Kidney epithelial cell (primary cell): ENCODE measurements at regions not wholly inside any gene's neighbourhood (a gene's known extent, or its start where the extent isn't known, plus 50 kb on each side); places are given as distances from the start of the nearest gene placed in this dataset.
A peak's percentile ranks its signal among the peaks of the same experiment; 100 is the strongest.
"Not testable (repeated sequence)": the region's sequence is repeated elsewhere in the genome, so short reads cannot be mapped to it uniquely, and the experiment has no call there.

Experiments used
- DNase-seq: peaks from one replicate; pipeline ENCODE4 v3.0.0-alpha.2; 2010; ENCODE audit warnings: low read depth
- H3K27me3 ChIP-seq: 2 replicates; pipeline ENCODE4 v1.6.0; 2011; ENCODE audit warnings: low read length; ENCODE audit not compliant: control insufficient read depth, insufficient read depth
- H3K36me3 ChIP-seq: 2 replicates; pipeline ENCODE4 v1.5.1; 2011; ENCODE audit warnings: low read length; ENCODE audit not compliant: control insufficient read depth, insufficient read depth
- H3K4me3 ChIP-seq: 2 replicates; pipeline ENCODE4 v1.5.1; 2011; ENCODE audit warnings: low read depth, mild to moderate bottlenecking, control low read depth, low read length
- CTCF ChIP-seq: IDR thresholded peaks from 2 replicates; pipeline ENCODE4 v1.5.1; 2011; ENCODE audit warnings: mild to moderate bottlenecking, moderate library complexity, low read length, control low read depth, inconsistent platforms; ENCODE audit not compliant: insufficient read depth, poor library complexity, severe bottlenecking

DNA sequence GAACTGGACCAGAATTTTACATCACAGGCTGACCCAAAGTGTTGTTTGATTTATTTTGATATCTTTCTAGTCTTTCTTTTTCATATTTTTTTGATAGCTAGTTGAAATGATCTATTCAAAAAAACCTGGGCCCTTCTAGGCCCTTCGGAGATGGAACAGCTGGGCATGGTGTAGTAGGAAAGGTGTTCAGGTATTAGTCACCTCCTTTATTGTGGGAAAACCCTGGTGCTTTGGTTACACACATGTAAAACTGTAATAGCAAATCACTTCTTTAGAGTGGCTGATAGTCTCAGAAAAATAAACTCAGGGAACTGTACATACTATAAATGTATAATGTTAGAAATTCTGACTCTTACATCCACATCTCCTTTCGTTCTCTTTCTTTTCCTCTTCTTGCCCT lies 234.5 kb downstream of the PLA2G4A start:
- no peak for DNase-seq
- no peaks in the 10 kb centered on the region for H3K27me3 ChIP-seq
- H3K4me3 ChIP-seq, result no peak overlapping the region
- TF ChIP-seq CTCF, result no peak
- no peaks in the 10 kb centered on the region for H3K36me3 ChIP-seq

DNA sequence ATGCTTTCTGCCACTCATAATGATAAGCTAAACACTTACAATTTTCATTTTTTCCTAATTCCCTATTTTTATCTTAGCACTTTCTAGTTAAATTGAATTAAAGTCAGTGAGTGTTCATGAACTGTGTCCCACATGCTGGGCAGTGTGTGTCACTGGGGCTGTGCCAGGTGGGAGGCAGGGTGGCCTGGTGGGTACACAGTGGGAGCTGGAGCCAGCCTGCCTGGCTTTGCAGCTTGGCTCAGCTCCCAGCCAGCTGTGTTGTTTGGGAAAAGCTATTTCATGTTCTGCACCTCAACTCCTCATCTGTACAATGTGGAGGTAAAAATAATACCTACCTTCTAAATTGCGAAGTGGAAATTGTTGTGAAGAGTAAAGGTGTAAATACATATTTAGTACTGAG lies 238.4 kb downstream of the PLA2G4A start:
- H3K27me3 ChIP-seq, result no peaks in the 10 kb centered on the region
- TF ChIP-seq CTCF, result no peak
- no peak for DNase-seq
- H3K4me3 ChIP-seq, result no peak overlapping the region
- no peaks in the 10 kb centered on the region for H3K36me3 ChIP-seq

GRCh38 chr1:187070076-187070475 lies 241.3 kb downstream of the PLA2G4A start:
- DNase-seq, result no peak
- TF ChIP-seq CTCF, result no peak
- no peak overlapping the region for H3K4me3 ChIP-seq

GRCh38 chr1:187072262-187073034 lies 243.7 kb downstream of the PLA2G4A start:
- not testable (repeated sequence) for H3K36me3 ChIP-seq, H3K27me3 ChIP-seq, DNase-seq
- peak overlapping the region; percentile 48 for H3K4me3 ChIP-seq

More at GRCh38 chr1:187070076-187070475, 241.3 kb downstream of the PLA2G4A start:
- H3K36me3 ChIP-seq, result no peaks in the 10 kb centered on the region
- no peaks in the 10 kb centered on the region for H3K27me3 ChIP-seq

GRCh38 chr1:187073035-187073560 lies 244.3 kb downstream of the PLA2G4A start:
- H3K27me3 ChIP-seq, DNase-seq, H3K36me3 ChIP-seq: not testable (repeated sequence)
- H3K4me3 ChIP-seq, result peak overlapping the region; percentile 48

- H3K27me3 ChIP-seq, H3K36me3 ChIP-seq, DNase-seq, H3K4me3 ChIP-seq: not testable (repeated sequence)
Measured at GRCh38 chr1:187073634-187074245, 245.0 kb downstream of the PLA2G4A start.

DNA sequence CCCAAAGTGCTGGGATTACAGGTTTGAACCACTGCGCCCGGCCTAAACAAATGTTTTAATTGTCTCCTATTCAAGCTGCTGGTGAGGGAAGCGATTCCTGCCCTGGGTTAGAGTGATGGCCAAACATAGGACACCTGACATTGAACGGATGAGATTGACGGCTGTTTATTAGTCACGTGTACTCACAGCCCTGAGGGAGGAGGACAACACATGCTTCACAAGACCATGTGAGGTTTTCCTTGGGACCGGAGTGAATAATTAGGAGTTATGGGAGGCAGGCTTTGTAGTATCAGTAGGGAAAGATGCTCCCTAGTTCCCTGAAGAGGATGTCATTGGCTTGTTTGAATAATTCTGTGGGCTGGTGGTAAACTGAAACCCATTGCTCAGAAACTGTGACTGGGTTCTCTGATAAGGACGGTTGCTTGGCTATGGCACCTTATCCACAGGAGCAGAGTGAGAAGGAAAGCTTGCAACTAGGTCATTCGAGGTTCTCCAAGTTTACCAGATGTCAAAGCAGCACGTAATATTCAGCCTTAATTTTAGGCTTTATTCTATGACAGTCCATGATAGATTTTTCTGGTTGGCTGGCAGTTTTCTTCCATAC lies 245.8 kb downstream of the PLA2G4A start:
- no peak for TF ChIP-seq CTCF
- Histone ChIP-seq H3K4me3 (no peak overlapping the region), H3K36me3 (no peaks in the 10 kb centered on the region), H3K27me3 (no peaks in the 10 kb centered on the region)
- DNase-seq, result no peak
